DMS53 treated with DMSO at 0.1 percent for 48 hours (cell line): ENCODE measurements at regions not wholly inside any gene's neighbourhood (a gene's known extent, or its start where the extent isn't known, plus 50 kb on each side); places are given as distances from the start of the nearest gene placed in this dataset.

ENCODE experiments used
- DNase-seq: peaks from one replicate; lab custom pipeline; 2025; ENCODE audit not compliant: unreplicated experiment; lab: John Stamatoyannopoulos, UW

GRCh38 chr3:13963137-13963886 is 83.4 kb upstream of the WNT7A start:
- DNase-seq: peak; percentile 10

- no peak for DNase-seq
Observed at GRCh38 chr3:13954741-13955483, 75.0 kb upstream of the WNT7A start.

DNA sequence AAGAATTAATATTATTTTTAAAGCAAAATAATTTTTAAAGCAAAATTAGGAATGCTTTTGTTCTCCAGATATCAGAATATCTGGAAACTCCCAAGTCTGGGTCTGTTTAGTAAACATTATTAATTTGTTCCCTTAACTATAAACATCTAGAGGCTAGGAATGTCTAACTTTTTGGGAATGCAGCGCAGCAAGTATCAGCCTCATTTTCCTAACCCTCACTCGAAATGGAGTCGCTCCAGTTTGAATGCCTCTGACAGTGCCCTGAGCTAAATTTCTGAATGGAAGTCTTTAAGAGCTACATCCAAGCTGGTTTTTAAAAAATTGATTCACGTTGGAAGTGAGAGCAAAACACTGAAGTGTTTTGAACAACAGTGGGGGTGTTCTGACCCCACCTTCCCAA is 74.4 kb upstream of the WNT7A start:
- no peak for DNase-seq

DNA sequence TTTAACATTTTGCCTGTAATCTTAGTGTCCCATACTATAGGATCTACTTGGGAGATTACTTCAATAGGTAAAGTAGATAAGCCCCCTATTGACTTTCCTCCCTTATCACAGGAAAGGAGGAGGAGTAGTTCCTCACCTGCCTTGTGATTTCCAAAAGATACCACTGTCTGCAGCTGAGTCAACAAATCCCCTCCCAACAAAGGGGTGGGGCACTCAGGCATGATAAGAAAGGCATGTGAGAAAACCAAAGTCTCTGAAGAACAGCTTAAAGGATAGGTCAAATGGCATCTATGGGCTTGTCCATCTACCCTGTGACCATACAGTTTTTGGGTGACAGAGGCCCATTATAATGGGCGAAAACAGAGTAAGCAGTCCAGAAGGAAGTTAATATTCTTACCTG is 71.3 kb upstream of the WNT7A start:
- DNase-seq: no peak

- no peak for DNase-seq
Observed at GRCh38 chr3:13950042-13950441, 70.2 kb upstream of the WNT7A start.

DNA sequence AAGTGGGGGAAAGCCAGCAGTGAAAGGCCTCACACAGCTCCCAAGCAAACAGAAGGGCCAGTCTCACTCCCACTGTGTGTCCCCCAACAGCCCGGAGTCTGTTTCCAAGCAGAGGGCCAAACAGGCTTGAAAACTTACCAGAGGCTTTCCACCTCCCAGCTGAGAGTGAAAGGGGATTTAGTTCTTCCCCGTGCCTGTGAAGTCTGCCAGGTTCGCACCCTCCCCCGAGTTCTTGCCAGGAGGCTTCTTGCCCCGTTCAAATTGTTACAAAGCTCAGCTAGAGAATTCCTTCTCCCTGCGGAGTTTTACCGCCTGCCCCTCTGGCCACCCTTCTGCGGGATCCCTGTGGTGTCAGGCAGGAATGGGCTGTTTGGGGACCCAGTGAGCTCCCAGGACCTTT is 68.0 kb upstream of the WNT7A start:
- DNase-seq: no peak

DNA sequence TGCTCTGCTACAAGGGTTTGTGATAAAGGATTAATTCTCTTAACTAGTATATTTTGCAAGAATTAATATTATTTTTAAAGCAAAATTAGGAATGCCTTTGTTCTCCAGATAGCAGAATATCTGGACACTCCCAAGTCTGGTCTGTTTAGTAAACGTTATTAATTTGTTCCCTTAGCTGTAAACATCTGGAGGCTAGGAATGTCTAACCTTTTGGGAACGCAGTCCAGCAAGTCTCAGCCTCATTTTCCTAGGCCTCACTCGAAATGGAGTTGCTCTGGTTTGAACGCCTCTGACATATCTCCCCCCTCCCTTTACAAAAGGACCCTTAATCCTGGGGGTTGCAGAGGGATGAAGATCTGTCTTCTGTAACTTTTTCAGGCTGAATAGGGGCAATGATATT is 59.3 kb upstream of the WNT7A start:
- no peak for DNase-seq

GRCh38 chr3:13937131-13937530 is 57.3 kb upstream of the WNT7A start:
- DNase-seq: no peak

DNA sequence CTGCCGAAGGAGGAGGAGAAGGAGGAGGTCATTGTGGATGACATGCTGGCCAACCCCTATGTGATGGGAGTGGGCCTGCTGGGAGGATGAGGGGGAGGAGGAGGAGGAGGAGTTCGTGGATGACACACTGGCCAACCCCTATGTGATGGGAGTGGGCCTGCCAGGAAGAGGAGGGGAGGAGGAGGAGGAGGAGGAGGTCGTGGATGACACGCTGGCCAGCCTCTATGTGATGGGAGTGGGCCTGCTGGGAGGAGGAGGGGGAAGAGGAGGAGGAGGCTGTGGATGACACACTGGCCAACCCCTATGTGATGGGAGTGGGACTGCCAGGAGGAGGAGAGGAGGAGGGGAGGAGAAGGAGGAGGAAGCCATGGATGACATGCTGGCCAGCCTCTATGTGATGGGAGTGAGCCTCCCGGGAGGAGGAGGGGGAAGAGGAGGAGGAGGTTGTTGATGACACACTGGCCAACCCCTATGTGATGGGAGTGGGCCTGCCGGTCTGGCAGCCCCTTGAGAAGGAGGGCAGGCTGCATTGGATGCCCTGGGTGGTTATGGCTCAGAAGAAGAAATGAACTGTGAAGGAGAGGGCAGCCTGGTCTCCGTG is 55.7 kb upstream of the WNT7A start:
- DNase-seq: no peak

GRCh38 chr3:13934813-13935212 is 54.9 kb upstream of the WNT7A start:
- no peak for DNase-seq

DNA sequence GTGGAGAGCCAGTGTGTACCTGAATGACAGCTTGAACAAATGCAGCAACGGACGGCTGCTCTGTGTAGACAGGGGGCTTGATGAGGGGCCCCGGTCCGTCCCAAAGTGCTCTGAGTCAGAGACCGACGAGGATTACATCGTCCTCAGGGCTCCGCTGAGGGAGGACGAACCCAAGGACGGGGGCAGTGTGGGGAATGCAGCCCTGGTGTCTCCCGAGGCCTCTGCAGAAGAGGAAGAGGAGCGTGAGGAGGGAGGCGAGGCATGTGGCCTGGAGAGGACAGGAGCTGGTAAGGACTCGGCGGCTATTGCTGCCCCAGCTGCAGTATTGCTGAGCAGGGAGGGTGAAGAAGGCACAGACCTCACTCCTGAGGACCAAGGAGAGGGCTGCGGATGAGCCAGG is 54.4 kb upstream of the WNT7A start:
- no peak for DNase-seq

- no peak for DNase-seq
Observed at GRCh38 chr3:13932578-13933295, 52.9 kb upstream of the WNT7A start.

DNA sequence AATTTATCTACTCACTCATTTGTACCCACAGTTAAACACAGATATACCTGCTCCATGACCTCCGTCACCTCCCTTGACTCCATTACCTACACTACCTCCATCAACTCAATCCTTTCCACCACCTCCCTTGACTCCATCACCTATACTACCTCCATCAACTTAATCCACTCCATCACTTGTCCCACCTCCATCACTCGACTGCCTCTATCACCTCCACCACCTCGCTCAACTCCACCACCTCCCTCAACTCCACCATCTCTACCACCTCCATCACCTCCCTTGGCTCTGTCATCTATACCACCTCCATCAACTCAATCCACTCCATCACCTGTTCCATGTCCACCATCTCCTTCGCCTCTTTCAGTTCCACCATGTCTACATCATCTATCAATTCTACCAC is 51.3 kb upstream of the WNT7A start:
- no peak for DNase-seq
